ENCODE measurements at regions not wholly inside any gene's neighbourhood (a gene's known extent, or its start where the extent isn't known, plus 50 kb on each side); places are given as distances from the start of the nearest gene placed in this dataset.

DNA sequence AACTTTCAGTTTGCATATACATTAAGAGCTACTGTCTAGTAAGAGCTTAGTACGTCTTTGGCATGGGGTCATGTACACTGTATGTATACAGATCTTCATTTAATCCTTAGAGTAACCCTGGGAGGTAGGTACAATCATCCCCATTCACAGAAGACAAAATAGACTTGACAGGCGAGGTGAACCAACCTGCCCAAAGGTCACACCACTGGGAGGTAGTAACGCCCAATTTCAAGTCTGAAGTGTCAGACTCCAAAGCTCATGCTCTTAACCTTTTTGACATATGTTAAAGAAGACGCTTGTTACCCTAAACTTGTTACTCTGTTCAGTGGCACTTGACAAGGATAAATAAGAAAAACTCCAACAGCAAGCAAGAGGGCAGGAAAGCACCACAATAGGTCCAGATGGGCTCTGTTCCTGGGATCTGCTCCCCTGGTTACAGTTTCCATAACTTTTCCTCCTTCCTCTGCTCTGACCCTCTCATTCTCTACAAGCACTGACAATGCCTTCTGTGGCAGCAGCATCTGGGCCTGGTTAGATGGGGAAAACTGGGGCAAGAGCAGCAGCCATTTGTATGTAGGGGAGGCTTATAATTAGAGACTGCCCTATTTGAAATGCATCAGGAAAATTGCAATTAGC is 64.7 kb upstream of the SERTAD2 start:
- no peak for TF ChIP-seq RCOR1 (IDR thresholded peaks at IDR 0.05; ENCODE audit: insufficient replicate concordance, low read length)
- TF ChIP-seq, protein P1, sequence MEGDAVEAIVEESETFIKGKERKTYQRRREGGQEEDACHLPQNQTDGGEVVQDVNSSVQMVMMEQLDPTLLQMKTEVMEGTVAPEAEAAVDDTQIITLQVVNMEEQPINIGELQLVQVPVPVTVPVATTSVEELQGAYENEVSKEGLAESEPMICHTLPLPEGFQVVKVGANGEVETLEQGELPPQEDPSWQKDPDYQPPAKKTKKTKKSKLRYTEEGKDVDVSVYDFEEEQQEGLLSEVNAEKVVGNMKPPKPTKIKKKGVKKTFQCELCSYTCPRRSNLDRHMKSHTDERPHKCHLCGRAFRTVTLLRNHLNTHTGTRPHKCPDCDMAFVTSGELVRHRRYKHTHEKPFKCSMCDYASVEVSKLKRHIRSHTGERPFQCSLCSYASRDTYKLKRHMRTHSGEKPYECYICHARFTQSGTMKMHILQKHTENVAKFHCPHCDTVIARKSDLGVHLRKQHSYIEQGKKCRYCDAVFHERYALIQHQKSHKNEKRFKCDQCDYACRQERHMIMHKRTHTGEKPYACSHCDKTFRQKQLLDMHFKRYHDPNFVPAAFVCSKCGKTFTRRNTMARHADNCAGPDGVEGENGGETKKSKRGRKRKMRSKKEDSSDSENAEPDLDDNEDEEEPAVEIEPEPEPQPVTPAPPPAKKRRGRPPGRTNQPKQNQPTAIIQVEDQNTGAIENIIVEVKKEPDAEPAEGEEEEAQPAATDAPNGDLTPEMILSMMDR (conservative IDR thresholded peaks at IDR 0.05; ENCODE audit: low read depth, low read length), result no peak
- TF ChIP-seq BHLHE40 (IDR thresholded peaks at IDR 0.05; ENCODE audit: low read depth, low read length), result no peak
- no peak for TF ChIP-seq POLR2A (IDR thresholded peaks at IDR 0.05; ENCODE audit: low read depth, low read length)
- TF ChIP-seq NFE2L2 (IDR thresholded peaks at IDR 0.05; ENCODE audit: low read depth, low read length), result no peak
- no peak for TF ChIP-seq RAD21 (IDR thresholded peaks at IDR 0.05; ENCODE audit: low read length)
- TF ChIP-seq, protein P2, sequence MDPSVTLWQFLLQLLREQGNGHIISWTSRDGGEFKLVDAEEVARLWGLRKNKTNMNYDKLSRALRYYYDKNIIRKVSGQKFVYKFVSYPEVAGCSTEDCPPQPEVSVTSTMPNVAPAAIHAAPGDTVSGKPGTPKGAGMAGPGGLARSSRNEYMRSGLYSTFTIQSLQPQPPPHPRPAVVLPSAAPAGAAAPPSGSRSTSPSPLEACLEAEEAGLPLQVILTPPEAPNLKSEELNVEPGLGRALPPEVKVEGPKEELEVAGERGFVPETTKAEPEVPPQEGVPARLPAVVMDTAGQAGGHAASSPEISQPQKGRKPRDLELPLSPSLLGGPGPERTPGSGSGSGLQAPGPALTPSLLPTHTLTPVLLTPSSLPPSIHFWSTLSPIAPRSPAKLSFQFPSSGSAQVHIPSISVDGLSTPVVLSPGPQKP (IDR thresholded peaks at IDR 0.05; ENCODE audit: borderline replicate concordance, low read depth, low read length), result no peak
- no peak for TF ChIP-seq RFX5 (IDR thresholded peaks at IDR 0.05; ENCODE audit: low read depth, low read length)
- no peak for TF ChIP-seq MXI1 (IDR thresholded peaks at IDR 0.05; ENCODE audit: borderline replicate concordance, low read depth, low read length)
- TF ChIP-seq, protein P3, sequence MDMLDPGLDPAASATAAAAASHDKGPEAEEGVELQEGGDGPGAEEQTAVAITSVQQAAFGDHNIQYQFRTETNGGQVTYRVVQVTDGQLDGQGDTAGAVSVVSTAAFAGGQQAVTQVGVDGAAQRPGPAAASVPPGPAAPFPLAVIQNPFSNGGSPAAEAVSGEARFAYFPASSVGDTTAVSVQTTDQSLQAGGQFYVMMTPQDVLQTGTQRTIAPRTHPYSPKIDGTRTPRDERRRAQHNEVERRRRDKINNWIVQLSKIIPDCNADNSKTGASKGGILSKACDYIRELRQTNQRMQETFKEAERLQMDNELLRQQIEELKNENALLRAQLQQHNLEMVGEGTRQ (IDR thresholded peaks at IDR 0.05; ENCODE audit: low read depth, low read length), result no peak
- TF ChIP-seq CEBPB (IDR thresholded peaks at IDR 0.05; ENCODE audit: low read depth, low read length), result no peak
- no peak for TF ChIP-seq CHD1 (IDR thresholded peaks at IDR 0.05; ENCODE audit: low read depth, low read length)
- TF ChIP-seq MAZ (IDR thresholded peaks at IDR 0.05; ENCODE audit: borderline replicate concordance, low read depth, low read length), result no peak
- no peak for TF ChIP-seq MAFK (IDR thresholded peaks at IDR 0.05; ENCODE audit: low read depth, low read length)

Data from IMR-90 (cell line).